RWPE1 (cell line): ENCODE measurements at regions not wholly inside any gene's neighbourhood (a gene's known extent, or its start where the extent isn't known, plus 50 kb on each side); places are given as distances from the start of the nearest gene placed in this dataset.

Experiments
- CTCF ChIA-PET: fragments of 350-600 bp; sonication (Branson Sonifier 250); formaldehyde crosslinking; extraction: SDS; loops from one replicate; lab custom pipeline; 2021; lab: Yijun Ruan, JAX
- POLR2A ChIA-PET: fragments of 400-600 bp; formaldehyde crosslinking; extraction: SDS; loops from one replicate; lab custom pipeline; 2020; ENCODE audit warnings: antibody characterized with exemption; ENCODE audit not compliant: low non-redundant PET; lab: Yijun Ruan, JAX
- DNase-seq: peaks from one replicate; pipeline ENCODE4 v3.0.0; 2012; ENCODE audit warnings: low spot score
- H3K27ac ChIP-seq: fragments of 450-650 bp; 2 replicates; pipeline ENCODE4 v1.5.1; 2017
- TF ChIP-seq, protein P1 (sequence below): fragments of 450-650 bp; conservative IDR thresholded peaks from 2 replicates; pipeline ENCODE4 v1.5.1; 2017; ENCODE audit warnings: low read depth, mild to moderate bottlenecking

DNA sequence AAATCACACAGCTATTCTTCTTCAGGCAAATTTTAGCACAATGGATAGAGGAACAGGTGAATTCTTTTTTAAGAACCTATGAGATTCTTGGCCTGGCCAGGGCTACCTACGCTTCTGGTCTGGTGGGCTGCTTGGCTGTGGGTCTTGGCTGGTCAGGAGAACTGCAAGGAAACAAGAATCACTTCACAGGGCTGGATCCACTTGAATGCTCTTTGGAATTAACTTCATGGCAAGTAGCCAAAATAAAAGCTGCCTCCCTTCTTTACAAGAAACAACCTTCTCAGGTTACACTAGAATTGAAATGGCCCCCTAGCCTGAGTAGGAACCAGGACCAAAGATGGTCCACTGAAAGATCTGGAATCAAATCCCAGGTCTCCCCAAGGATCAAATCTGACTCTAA lies 519.1 kb downstream of the IQCM start:
- TF ChIP-seq, protein P1, sequence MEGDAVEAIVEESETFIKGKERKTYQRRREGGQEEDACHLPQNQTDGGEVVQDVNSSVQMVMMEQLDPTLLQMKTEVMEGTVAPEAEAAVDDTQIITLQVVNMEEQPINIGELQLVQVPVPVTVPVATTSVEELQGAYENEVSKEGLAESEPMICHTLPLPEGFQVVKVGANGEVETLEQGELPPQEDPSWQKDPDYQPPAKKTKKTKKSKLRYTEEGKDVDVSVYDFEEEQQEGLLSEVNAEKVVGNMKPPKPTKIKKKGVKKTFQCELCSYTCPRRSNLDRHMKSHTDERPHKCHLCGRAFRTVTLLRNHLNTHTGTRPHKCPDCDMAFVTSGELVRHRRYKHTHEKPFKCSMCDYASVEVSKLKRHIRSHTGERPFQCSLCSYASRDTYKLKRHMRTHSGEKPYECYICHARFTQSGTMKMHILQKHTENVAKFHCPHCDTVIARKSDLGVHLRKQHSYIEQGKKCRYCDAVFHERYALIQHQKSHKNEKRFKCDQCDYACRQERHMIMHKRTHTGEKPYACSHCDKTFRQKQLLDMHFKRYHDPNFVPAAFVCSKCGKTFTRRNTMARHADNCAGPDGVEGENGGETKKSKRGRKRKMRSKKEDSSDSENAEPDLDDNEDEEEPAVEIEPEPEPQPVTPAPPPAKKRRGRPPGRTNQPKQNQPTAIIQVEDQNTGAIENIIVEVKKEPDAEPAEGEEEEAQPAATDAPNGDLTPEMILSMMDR: no peak
- ChIA-PET CTCF (no interaction called here), POLR2A (no interaction called here)
- no peak for DNase-seq
- no peak overlapping the region for H3K27ac ChIP-seq

DNA sequence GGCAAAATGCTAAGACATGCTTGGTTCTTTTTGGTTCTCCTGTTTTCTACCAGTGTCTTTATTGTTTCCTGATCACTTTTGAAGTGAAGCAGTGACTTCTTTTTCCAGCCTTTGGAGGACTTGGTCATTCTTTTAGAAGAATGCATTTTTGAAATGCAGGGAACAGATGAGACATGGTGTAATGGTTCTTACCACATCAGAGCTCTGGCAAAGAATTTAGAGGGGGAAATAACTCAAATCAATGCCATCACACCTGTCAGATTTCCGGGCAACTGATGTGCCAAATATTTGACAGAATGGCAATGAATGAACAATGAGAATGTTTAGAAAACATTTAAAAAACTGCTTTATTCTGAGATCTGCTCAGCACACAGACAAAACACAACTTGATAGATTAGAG lies 519.6 kb downstream of the IQCM start:
- CTCF ChIA-PET: no interaction called here
- TF ChIP-seq, protein P1: no peak
- POLR2A ChIA-PET: no interaction called here
- no peak overlapping the region for H3K27ac ChIP-seq
- no peak for DNase-seq

GRCh38 chr4:149294601-149295000 lies 521.0 kb downstream of the IQCM start:
- H3K27ac ChIP-seq: no peak overlapping the region
- POLR2A ChIA-PET: no interaction called here
- TF ChIP-seq, protein P1: no peak
- CTCF ChIA-PET: no interaction called here
- no peak for DNase-seq

DNA sequence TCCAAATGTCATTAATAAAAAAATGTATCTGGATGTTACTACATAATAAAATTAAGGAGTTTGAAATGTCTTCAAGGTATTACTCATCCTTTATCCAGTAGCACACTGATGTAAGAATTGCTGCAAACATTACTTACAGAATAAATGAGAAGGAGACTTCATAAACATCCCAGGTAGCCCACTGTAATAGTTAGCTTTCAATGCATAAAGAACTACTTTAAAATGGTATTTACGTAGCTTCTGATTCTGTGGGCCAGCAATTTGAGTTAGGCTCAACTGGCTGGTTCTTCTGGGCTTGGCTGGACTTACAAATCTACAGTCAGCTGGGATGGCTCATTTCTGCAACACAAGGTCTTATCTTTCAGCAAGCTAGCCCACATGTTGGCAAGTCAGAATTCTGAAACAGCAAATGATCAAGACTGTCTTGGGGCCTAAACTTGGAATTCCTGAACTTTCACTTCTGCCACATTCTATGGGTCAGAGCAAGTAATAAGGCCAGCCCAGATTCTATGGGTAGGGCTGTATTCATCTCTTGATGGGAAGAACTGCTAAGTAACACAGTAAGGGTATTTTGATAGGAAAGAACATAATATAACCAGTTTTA lies 522.5 kb downstream of the IQCM start:
- H3K27ac ChIP-seq: no peak overlapping the region
- no peak for DNase-seq
- ChIA-PET CTCF (no interaction called here), POLR2A (no interaction called here)
- TF ChIP-seq, protein P1: no peak

- ChIA-PET POLR2A (no interaction called here), CTCF (interaction anchor here (0.6 kb wide), 1 partner anchor 370 kb away, joined by 4 read pairs; no protein-coding TSS in a partner anchor)
- DNase-seq: no peak
- TF ChIP-seq, protein P1: no peak
- no peak overlapping the region for H3K27ac ChIP-seq
Observed at GRCh38 chr4:149292425-149293007, 523.1 kb downstream of the IQCM start.

DNA sequence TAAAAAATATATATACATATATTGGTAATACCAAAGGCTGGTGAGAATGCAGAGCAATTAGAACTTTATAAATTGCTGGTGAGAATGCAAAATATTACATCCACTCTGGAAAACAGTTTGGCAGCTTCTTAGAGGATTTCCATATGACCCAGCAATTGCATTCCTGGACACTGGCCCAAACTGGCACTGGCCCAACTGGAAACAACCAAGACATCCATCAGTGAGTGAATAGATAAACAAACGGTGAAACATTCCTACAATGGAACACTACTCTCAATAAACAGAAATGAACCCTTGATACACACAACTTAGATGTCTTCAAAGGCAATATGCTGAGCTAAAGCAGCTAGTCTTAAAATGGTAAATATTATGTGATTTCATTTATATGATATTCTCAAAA lies 524.2 kb downstream of the IQCM start:
- POLR2A ChIA-PET: no interaction called here
- DNase-seq: no peak

More for the DNA sequence above, 524.2 kb downstream of the IQCM start:
- H3K27ac ChIP-seq: no peak overlapping the region
- TF ChIP-seq, protein P1: no peak
- CTCF ChIA-PET: interaction anchor here (0.5 kb wide), 2 partner anchors 292 to 1287 kb away, joined by 3 read pairs; no protein-coding TSS in a partner anchor
